Keratinocyte (primary cell): ENCODE measurements at regions not wholly inside any gene's neighbourhood (a gene's known extent, or its start where the extent isn't known, plus 50 kb on each side); places are given as distances from the start of the nearest gene placed in this dataset.

Experiments used
- CTCF ChIP-seq, 3 experiments: IDR thresholded peaks in 1 of 3; conservative IDR thresholded peaks in 1 of 3; optimal IDR thresholded peaks in 1 of 3; 2 replicates in 2 of 3; 3 replicates in 1 of 3; pipeline versions ENCODE3 to v1.5.1; 2011; ENCODE audit warnings: low read length in 3 of 3, mild to moderate bottlenecking in 3 of 3, moderate library complexity in 2 of 3, control low read depth in 1 of 3, inconsistent platforms in 1 of 3; ENCODE audit not compliant: insufficient read depth in 2 of 3; ENCODE audit errors: extremely low read depth in 1 of 3
- EZH2 ChIP-seq: IDR thresholded peaks from one replicate; pipeline ENCODE4 v1.6.1; 2012; ENCODE audit warnings: inconsistent platforms, mild to moderate bottlenecking, low read length, moderate library complexity

DNA sequence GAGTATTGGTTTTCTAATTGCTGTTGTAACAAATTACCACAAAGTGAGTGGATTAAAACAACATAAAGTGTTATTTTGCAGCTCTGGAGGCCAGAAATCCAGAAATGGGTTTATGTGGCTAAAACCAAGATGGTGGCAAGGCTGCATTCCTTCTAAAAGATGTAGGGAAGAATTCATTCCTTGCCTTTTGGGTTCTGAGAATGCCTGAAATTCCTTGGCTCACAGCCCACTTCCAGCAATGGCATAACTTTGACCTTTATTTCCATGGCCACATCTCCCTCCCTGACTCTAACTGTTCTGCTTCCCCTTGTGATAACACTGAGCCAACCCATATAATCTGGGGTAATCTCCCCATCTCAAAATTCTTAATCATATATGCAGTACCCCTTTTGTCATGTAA is 269.6 kb upstream of the RPL38 start:
- no peak for TF ChIP-seq CTCF (optimal IDR thresholded peaks at IDR 0.05 in 1 of 3, IDR thresholded peaks at IDR 0.05 in 1 of 3, conservative IDR thresholded peaks at IDR 0.05 in 1 of 3; ENCODE audit: extremely low read depth in 1 of 3, insufficient read depth in 2 of 3, low read length in 3 of 3)
- TF ChIP-seq EZH2 = no peak
